Middle frontal gyrus (tissue), 1 donor: ENCODE measurements at regions not wholly inside any gene's neighbourhood (a gene's known extent, or its start where the extent isn't known, plus 50 kb on each side); places are given as distances from the start of the nearest gene placed in this dataset.

ENCODE experiments used
- DNase-seq: peaks from one replicate; pipeline ENCODE4 v3.0.0-alpha.2; 2015; ENCODE audit warnings: low spot score; ENCODE audit errors: extremely low spot score

- DNase-seq: no peak
These were observed 92.8 kb upstream of the SEPTIN5 start for GRCh38 chr22:19621373-19622060.

- DNase-seq: no peak
These were observed 92.3 kb upstream of the SEPTIN5 start for GRCh38 chr22:19622061-19622441.

GRCh38 chr22:19625331-19626041 is 88.8 kb upstream of the SEPTIN5 start:
- no peak for DNase-seq

DNA sequence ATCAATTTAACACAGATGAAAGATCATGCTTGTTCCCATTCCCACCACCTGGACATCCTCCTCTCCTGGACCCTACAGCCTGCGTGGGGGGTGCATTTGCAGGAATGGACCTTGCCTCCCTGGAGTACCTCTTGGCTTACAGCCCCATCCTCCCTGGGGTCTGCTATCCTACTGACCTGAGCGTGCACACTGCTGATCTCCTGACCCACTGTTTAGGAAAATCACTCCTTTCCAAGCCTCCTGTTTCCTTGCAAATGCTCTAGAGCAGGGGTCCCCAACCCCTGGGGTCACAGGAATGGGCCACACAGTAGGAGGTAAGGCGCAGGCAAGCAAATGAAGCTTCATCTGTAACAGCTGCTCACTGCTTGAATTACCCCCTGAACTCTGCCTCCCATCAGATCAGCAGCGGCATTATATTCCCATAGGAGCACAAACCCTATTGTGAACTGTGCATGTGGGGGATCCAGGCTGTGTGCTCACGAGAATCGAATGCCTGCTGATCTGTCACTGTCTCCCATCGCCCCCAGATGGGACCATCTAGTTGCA is 88.2 kb upstream of the SEPTIN5 start:
- DNase-seq: no peak

GRCh38 chr22:19626666-19627065 is 87.6 kb upstream of the SEPTIN5 start:
- DNase-seq: no peak

- DNase-seq: no peak
These were observed 86.1 kb upstream of the SEPTIN5 start for GRCh38 chr22:19628038-19628776.

GRCh38 chr22:19629331-19629719 is 85.0 kb upstream of the SEPTIN5 start:
- DNase-seq: no peak

GRCh38 chr22:19629720-19630419 is 84.4 kb upstream of the SEPTIN5 start:
- DNase-seq: peak; percentile 37

DNA sequence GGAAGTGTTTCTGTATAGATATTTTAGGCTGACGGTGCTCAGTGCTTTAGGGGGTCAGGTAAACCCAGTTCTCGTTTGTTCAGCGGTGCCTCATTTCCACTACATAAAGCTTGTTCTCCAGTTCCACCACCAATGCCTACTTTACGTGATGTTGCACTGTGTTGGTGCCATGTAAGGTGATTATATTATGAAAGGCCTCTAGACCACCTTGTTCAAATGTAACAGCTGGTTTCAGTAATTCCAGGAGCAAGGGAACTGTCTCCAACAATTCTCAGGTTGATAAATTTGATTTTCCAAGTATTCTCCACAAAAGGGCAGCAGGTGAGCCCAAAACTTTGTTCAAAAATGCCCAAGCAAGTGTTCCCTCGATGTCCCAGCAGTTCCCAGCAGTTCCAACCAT is 83.7 kb upstream of the SEPTIN5 start:
- DNase-seq: no peak

DNA sequence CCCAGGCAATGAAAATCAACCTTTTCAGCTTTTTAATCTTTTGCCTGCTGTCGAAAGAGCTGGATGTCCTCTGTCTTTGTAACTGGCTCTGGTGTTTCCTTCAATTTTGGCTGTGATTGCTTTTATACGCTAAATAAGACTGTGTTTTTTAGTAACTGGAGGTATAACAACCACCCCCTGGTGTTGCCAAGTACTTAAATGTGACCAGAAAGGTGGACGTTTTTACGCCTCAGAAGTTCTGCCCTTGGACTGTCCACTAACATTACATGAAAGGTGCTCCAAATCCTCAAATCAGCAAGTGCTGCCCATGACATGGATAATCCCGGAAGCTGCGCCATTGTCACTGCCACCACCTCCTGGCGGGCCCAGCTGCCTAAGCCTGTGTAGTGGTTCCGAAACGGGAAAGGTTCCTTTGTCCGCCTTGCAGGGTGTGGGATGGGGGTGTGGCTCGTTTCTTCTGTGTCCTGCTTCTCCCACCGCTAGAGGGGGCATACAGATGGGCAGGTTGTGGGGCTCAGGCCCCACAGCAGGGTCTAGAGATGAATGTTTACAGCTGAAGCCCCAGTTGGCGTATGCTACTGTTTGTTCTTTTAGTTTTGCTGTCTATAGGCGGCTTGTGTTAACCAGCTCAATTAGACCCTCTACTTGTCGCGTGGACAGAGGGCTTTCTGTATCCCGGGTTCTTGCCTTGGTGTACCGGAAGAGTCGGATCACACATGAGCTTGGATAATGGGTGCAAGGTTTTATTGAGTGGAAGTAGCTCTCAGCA is 82.2 kb upstream of the SEPTIN5 start:
- no peak for DNase-seq

GRCh38 chr22:19632668-19633148 is 81.6 kb upstream of the SEPTIN5 start:
- no peak for DNase-seq

GRCh38 chr22:19634226-19634975 is 79.9 kb upstream of the SEPTIN5 start:
- DNase-seq: no peak

DNA sequence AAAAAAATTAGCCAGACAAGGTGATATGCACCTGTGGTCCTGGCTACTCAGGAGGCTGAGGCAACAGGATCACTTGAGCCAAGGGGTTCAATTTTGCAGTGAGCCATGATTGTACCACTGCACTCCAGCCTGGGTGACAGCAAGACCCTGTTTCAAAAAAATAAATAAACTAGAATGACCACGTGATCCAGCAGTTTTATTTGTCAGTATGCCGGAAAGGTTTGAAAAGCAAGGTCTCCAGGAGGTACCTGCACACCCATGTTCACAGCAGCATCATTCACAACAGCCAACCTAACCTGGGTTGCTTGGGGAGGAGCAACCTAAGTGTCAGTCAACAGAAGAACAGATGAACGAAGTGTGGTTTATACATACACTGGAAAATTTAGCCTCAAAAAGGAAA is 78.7 kb upstream of the SEPTIN5 start:
- DNase-seq: no peak

DNA sequence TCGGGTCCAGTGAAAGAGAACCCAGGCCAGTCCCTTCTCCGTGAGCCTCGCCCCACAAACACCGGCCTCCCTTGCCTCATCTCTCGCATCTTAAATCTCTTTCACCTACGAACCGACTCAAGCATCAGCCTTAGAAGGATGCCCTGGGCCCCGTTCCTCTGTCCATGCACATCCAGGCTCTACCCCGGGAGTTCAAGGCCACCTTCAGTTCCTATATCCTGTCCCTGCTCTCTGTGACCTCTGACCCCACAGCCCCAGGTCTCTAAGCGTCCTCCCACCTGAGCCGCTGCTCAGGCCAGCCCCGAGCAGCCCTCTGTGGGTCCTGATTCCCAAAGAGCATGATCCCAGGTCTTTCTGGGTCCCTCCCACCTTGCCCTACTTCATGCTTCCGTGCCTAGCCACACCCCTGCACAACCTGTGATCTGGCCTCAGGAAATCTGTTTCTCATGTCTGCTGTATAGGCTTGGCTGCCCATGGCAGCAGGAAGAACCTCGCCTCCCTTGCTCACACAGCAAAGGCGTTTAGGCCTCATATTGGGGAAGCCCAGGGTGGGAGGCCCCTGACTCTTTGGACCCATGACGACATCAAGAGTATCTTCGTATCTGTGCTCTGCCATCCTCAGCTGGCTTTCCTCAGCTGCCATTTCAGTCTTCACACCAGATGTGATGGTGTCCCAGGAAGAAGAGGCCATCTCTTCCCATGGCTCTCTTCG is 77.5 kb upstream of the SEPTIN5 start:
- no peak for DNase-seq

DNA sequence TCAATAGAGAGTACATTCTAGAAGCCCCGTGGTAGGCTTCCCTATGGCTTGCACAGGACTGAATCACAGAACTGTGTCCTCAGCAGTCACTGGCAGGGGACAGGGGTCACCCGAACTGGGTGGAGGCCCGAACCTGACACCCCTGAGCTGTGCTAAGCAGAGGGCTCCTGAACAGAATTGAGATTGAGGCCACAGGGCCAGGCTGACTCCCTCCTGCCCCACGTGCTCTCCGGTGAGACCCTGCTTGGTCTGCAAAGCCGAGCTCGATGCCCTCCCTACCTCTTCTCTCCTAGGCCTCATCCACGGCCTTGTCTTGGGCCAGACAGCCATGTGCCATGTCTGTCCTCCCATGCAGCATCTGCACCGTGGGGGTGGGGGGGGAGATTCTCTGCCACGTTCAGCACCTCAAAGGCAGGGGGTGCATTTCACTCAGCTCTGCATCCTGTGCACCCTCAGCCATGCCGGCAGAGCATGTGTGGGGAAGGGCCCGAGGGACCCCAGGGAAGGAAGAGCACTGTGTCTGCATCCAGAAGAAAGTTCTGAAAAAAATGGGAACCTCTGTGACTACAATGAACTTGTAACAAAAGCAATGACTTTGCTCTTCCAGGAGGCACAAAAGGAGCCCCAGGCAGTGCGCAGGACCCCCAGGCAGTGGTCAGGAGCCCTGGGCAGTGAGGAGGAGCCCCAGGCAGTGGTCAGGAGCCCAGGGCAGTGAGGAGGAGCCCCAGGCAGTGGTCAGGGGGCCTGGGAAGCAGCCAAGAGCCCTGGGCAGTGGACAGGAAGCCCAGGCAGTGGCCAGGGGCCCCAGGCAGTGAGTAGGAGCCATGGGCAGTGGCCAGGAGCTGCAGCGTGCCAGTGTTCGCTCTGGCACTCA is 76.7 kb upstream of the SEPTIN5 start:
- DNase-seq: no peak

GRCh38 chr22:19638282-19639015 is 75.9 kb upstream of the SEPTIN5 start:
- DNase-seq: no peak

GRCh38 chr22:19639610-19640135 is 74.6 kb upstream of the SEPTIN5 start:
- no peak for DNase-seq
